ENCODE measurements at regions not wholly inside any gene's neighbourhood (a gene's known extent, or its start where the extent isn't known, plus 50 kb on each side); places are given as distances from the start of the nearest gene placed in this dataset.

DNA sequence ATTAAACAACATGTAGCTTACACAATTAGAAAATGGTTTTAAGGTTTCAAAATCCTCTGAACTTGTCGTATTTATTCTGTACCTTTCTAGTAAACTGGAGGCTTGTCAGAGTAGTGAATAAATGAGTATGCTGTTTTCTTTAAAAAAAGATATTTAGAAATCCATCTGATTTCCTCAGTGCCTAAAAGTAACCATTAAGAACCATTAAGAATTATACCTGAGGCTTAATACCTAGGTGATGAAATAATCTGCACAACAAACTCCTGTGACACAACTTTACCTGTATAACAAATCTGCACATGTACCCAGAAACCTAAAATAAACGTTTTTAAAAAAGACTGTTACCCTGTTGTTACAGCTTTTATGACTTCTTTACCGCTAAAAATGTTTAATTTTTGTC is 143.0 kb upstream of the SOX2 start:
- Histone ChIP-seq H2BK20ac (ENCODE audit: low read length) (no peak overlapping the region), H2AK5ac (ENCODE audit: low read depth, low read length) (no peak overlapping the region), H4K91ac (replicated peaks; ENCODE audit: insufficient read length, low read length) (no peak overlapping the region), H2BK15ac (ENCODE audit: low read length) (no peak overlapping the region), H3K23me2 (ENCODE audit: low read depth, low read length) (no peaks in the 10 kb centered on the region), H2BK5ac (ENCODE audit: low read depth, low read length) (no peak overlapping the region), H3K14ac (ENCODE audit: insufficient read length) (no peak overlapping the region), H3K4me1 (replicated peaks in 1 of 4; ENCODE audit: control insufficient read depth in 3 of 4, insufficient read depth in 4 of 4, low read length in 3 of 4) (no peaks in the 10 kb centered on the region; a peak in 1 of 7 replicates), H3K27me3 (replicated peaks in 1 of 4; ENCODE audit: control insufficient read depth in 3 of 4, extremely low read depth in 1 of 4, insufficient read depth in 3 of 4, low read length in 3 of 4) (no peaks in the 10 kb centered on the region), H3K9me3 (ENCODE audit: insufficient read depth in 2 of 2, low read depth in 1 of 2, low read length in 1 of 2) (no peaks in the 10 kb centered on the region), H3K9ac (replicated peaks in 1 of 4; ENCODE audit: extremely low read depth in 1 of 4, low read depth in 3 of 4, low read length in 3 of 4) (no peak overlapping the region), H3K27ac (ENCODE audit: low read depth, low read length) (no peak overlapping the region), H4K20me1 (replicated peaks in 1 of 2; ENCODE audit: control insufficient read depth in 1 of 2, insufficient read depth in 2 of 2, low read length in 2 of 2) (no peaks in the 10 kb centered on the region), H3K56ac (replicated peaks; ENCODE audit: insufficient read length, low read depth, low read length) (no peak overlapping the region), H3K4me2 (ENCODE audit: insufficient read depth in 1 of 2, low read depth in 2 of 2, low read length in 2 of 2) (no peak overlapping the region), H2AFZ (ENCODE audit: low read length) (no peak overlapping the region), H3K18ac (ENCODE audit: extremely low read depth, low read length) (no peak overlapping the region), H3K36me3 (ENCODE audit: control insufficient read depth in 2 of 4, insufficient read depth in 4 of 4, low read length in 3 of 4) (no peaks in the 10 kb centered on the region), H3K79me2 (ENCODE audit: control insufficient read depth in 1 of 2, insufficient read depth in 2 of 2, low read length in 2 of 2) (no peaks in the 10 kb centered on the region), H2BK12ac (ENCODE audit: low read depth, low read length) (no peak overlapping the region), H4K5ac (ENCODE audit: insufficient read length, low read depth, low read length) (no peak overlapping the region), H3K4me3 (ENCODE audit: extremely low read depth in 1 of 4, insufficient read depth in 2 of 4, low read depth in 3 of 4, low read length in 4 of 4) (no peak overlapping the region), H2BK120ac (replicated peaks; ENCODE audit: low read depth, low read length) (no peak overlapping the region), H3K79me1 (ENCODE audit: low read depth, low read length) (no peaks in the 10 kb centered on the region), H3K4ac (replicated peaks; ENCODE audit: insufficient read length, low read depth, low read length) (no peak overlapping the region), H3K23ac (ENCODE audit: insufficient read length) (no peak overlapping the region), H4K8ac (ENCODE audit: extremely low read depth, insufficient read depth, low read length) (no peak overlapping the region)
- FAIRE-seq (no peak), DNase-seq (ENCODE audit: low read depth in 1 of 2, low spot score in 2 of 2) (no peak)
- ChIA-PET CTCF (ENCODE audit: partially characterized antibody) (no interaction called here), POLR2A (ENCODE audit: partially characterized antibody) (no interaction called here)
- 83% methylated on average over 3 of the region's 3 CpGs; no CpG with 5 or more reads in 1 of the 2 experiments for WGBS, 2 experiments (ENCODE audit: extremely low coverage in 1 of 2, insufficient coverage in 1 of 2, insufficient read length in 1 of 2, insufficient replicate concordance in 2 of 2, low coverage in 1 of 2, low lambda C conversion rate in 2 of 2, missing lambda C conversion rate in 1 of 2)
- TF ChIP-seq YY1 (IDR thresholded peaks at IDR 0.05; ENCODE audit: low read depth, low read length): no peak
- TF ChIP-seq TEAD4 (IDR thresholded peaks at IDR 0.05; ENCODE audit: low read depth, low read length): no peak
- no peak for TF ChIP-seq RAD21 (IDR thresholded peaks at IDR 0.05 in 1 of 2, conservative IDR thresholded peaks at IDR 0.05 in 1 of 2; ENCODE audit: low read depth in 2 of 2, low read length in 2 of 2)
- no peak for TF ChIP-seq TCF12 (IDR thresholded peaks at IDR 0.05; ENCODE audit: low read depth, low read length)
- no peak for TF ChIP-seq ZNF274 (IDR thresholded peaks at IDR 0.05; ENCODE audit: borderline replicate concordance, extremely low read depth, low read length)
- TF ChIP-seq BCL11A (IDR thresholded peaks at IDR 0.05; ENCODE audit: low read depth in 2 of 2, low read length in 2 of 2): no peak
- TF ChIP-seq, protein P1, sequence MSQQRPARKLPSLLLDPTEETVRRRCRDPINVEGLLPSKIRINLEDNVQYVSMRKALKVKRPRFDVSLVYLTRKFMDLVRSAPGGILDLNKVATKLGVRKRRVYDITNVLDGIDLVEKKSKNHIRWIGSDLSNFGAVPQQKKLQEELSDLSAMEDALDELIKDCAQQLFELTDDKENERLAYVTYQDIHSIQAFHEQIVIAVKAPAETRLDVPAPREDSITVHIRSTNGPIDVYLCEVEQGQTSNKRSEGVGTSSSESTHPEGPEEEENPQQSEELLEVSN (IDR thresholded peaks at IDR 0.05): no peak
- TF ChIP-seq EZH2 (IDR thresholded peaks at IDR 0.05; ENCODE audit: low read depth, low read length, severe bottlenecking): no peak
- TF ChIP-seq SIX5 (IDR thresholded peaks at IDR 0.05; ENCODE audit: low read depth, low read length): no peak
- no peak for TF ChIP-seq TBP (IDR thresholded peaks at IDR 0.05; ENCODE audit: low read depth, low read length)
- no peak for TF ChIP-seq HDAC2 (IDR thresholded peaks at IDR 0.05; ENCODE audit: borderline replicate concordance in 1 of 2, low read depth in 2 of 2, low read length in 2 of 2)
- TF ChIP-seq CBX8 (IDR thresholded peaks at IDR 0.05; ENCODE audit: borderline replicate concordance, low read depth, low read length): no peak
- no peak for TF ChIP-seq SIN3A (conservative IDR thresholded peaks at IDR 0.05 in 1 of 2, IDR thresholded peaks at IDR 0.05 in 1 of 2; ENCODE audit: low read depth in 1 of 2, low read length in 2 of 2)
- no peak for TF ChIP-seq POU5F1 (IDR thresholded peaks at IDR 0.05; ENCODE audit: low read depth, low read length)
